ENCODE measurements at regions not wholly inside any gene's neighbourhood (a gene's known extent, or its start where the extent isn't known, plus 50 kb on each side); places are given as distances from the start of the nearest gene placed in this dataset.

DNA sequence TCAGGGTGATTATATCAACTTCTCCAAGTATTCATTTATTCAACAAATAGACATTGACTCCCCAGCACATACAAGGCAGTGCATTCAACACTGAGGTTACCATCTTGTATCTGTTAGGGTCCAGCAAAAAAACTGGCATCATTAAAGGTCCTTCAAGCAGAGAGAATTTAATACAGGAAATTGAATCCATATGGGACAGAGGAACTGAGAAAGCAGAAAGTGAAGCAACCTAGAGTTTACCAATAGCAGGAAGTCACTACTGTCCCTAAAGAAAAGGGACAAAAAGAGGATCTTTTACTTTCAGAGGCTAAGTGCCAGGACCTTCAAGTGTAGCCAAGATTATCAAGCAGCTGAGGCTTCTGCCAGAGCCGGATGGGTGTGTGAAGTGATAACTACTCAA is 237.8 kb upstream of the TBX3 start:
- H3K27ac ChIP-seq (ENCODE audit: insufficient read depth, low read depth, low read length): no peak overlapping the region

More for the DNA sequence above, 237.8 kb upstream of the TBX3 start:
- Histone ChIP-seq H4K20me1 (replicated peaks; ENCODE audit: control insufficient read depth, extremely low read depth, insufficient read depth, low read length) (no peaks in the 10 kb centered on the region), H3K9me1 (replicated peaks; ENCODE audit: control insufficient read depth, extremely low read depth, insufficient read depth, low read length) (no peaks in the 10 kb centered on the region), H3K4me3 (replicated peaks in 1 of 3; ENCODE audit: insufficient read depth in 1 of 3, low read depth in 1 of 3, low read length in 3 of 3) (no peak overlapping the region), H3K9ac (replicated peaks; ENCODE audit: extremely low read depth, insufficient read depth, low read length) (no peak overlapping the region), H3K36me3 (ENCODE audit: control insufficient read depth in 2 of 2, extremely low read depth in 1 of 2, insufficient read depth in 2 of 2, low read length in 2 of 2) (no peaks in the 10 kb centered on the region), H3K4me1 (ENCODE audit: control insufficient read depth, extremely low read depth, insufficient read depth, low read length) (no peaks in the 10 kb centered on the region), H3K27me3 (ENCODE audit: control insufficient read depth in 2 of 2, insufficient read depth in 2 of 2, low read length in 2 of 2) (no peaks in the 10 kb centered on the region), H3K79me2 (ENCODE audit: control insufficient read depth, insufficient read depth, low read length) (no peaks in the 10 kb centered on the region), H2AFZ (ENCODE audit: low read depth, low read length) (no peak overlapping the region), H3K9me3 (replicated peaks; ENCODE audit: control insufficient read depth, insufficient read depth, low read length) (peaks cover 6% of the 10 kb centered on the region), H3K4me2 (ENCODE audit: insufficient read depth, low read length) (no peak overlapping the region)
- BruUV-seq (replicated peaks): no TSS peak
- dilution Hi-C loops (cut with MboI; ENCODE audit: extremely low pct_ligation_motif_present, low sequenced_read_pairs) (no loop called here), intact Hi-C loops (cut with micrococcal nuclease) (no loop called here)
- ChIA-PET CTCF (no interaction called here), POLR2A (no interaction called here)
- DNase-seq (ENCODE audit: low read depth, low spot score) (no peak), FAIRE-seq (no peak)
- TF ChIP-seq POLR2A (IDR thresholded peaks at IDR 0.05; ENCODE audit: low read depth, low read length) (no peak), MYC (IDR thresholded peaks at IDR 0.05; ENCODE audit: low read depth, low read length) (no peak), POLR2AphosphoS5 (IDR thresholded peaks at IDR 0.05; ENCODE audit: insufficient read depth, low read depth, low read length) (no peak), JUN (IDR thresholded peaks at IDR 0.05; ENCODE audit: borderline replicate concordance, insufficient read depth, insufficient read length, low read depth) (no peak), EZH2 (IDR thresholded peaks at IDR 0.05; ENCODE audit: borderline replicate concordance, low read depth, low read length, severe bottlenecking) (no peak)
- TF ChIP-seq, protein P1, sequence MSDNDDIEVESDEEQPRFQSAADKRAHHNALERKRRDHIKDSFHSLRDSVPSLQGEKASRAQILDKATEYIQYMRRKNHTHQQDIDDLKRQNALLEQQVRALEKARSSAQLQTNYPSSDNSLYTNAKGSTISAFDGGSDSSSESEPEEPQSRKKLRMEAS (IDR thresholded peaks at IDR 0.05; ENCODE audit: insufficient read depth, insufficient read length): no peak
- TF ChIP-seq, protein P2, sequence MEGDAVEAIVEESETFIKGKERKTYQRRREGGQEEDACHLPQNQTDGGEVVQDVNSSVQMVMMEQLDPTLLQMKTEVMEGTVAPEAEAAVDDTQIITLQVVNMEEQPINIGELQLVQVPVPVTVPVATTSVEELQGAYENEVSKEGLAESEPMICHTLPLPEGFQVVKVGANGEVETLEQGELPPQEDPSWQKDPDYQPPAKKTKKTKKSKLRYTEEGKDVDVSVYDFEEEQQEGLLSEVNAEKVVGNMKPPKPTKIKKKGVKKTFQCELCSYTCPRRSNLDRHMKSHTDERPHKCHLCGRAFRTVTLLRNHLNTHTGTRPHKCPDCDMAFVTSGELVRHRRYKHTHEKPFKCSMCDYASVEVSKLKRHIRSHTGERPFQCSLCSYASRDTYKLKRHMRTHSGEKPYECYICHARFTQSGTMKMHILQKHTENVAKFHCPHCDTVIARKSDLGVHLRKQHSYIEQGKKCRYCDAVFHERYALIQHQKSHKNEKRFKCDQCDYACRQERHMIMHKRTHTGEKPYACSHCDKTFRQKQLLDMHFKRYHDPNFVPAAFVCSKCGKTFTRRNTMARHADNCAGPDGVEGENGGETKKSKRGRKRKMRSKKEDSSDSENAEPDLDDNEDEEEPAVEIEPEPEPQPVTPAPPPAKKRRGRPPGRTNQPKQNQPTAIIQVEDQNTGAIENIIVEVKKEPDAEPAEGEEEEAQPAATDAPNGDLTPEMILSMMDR (IDR thresholded peaks at IDR 0.05; ENCODE audit: extremely low read depth in 1 of 2, insufficient read depth in 1 of 2, low read depth in 1 of 2, low read length in 2 of 2): no peak

Data from endothelial cell of umbilical vein (primary cell).